Limb (tissue), 2 donors: ENCODE measurements at regions not wholly inside any gene's neighbourhood (a gene's known extent, or its start where the extent isn't known, plus 50 kb on each side); places are given as distances from the start of the nearest gene placed in this dataset.

ENCODE experiments used
- DNase-seq, 2 donors: peaks; one replicate each; pipeline ENCODE4 v3.0.0-alpha.2; 2016; ENCODE audit errors: extremely low spot score in 2 of 2

GRCh38 chr9:13603921-13604320, 324.4 kb upstream of the MPDZ start:
- no peak for DNase-seq

GRCh38 chr9:13598738-13599137, 319.2 kb upstream of the MPDZ start:
- DNase-seq = no peak

- DNase-seq = no peak
Observed at GRCh38 chr9:13597427-13597826, 317.9 kb upstream of the MPDZ start.

GRCh38 chr9:13597004-13597403, 317.5 kb upstream of the MPDZ start:
- no peak for DNase-seq

- DNase-seq = no peak
Observed at GRCh38 chr9:13596383-13596970, 317.0 kb upstream of the MPDZ start.

DNA sequence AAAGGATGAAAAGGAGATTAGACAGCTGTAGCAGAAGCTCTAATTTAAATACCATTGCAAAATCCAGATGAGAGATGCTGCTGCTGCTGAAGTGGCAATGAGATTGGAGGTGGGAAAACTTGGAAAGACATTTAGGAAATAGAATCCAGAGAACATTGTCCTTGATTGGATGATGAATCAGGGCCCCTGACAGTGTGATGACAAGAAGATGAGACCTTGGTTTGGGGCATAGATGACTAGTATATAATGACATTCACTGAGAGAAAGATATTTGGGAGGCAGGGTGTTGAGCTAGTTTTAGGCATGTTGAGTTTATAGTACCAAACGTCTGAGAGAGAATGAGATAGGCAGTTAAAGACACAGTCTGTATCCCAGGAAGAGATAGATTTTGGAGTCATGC, 311.5 kb upstream of the MPDZ start:
- DNase-seq = no peak

GRCh38 chr9:13589034-13589737, 309.7 kb upstream of the MPDZ start:
- DNase-seq = no peak

DNA sequence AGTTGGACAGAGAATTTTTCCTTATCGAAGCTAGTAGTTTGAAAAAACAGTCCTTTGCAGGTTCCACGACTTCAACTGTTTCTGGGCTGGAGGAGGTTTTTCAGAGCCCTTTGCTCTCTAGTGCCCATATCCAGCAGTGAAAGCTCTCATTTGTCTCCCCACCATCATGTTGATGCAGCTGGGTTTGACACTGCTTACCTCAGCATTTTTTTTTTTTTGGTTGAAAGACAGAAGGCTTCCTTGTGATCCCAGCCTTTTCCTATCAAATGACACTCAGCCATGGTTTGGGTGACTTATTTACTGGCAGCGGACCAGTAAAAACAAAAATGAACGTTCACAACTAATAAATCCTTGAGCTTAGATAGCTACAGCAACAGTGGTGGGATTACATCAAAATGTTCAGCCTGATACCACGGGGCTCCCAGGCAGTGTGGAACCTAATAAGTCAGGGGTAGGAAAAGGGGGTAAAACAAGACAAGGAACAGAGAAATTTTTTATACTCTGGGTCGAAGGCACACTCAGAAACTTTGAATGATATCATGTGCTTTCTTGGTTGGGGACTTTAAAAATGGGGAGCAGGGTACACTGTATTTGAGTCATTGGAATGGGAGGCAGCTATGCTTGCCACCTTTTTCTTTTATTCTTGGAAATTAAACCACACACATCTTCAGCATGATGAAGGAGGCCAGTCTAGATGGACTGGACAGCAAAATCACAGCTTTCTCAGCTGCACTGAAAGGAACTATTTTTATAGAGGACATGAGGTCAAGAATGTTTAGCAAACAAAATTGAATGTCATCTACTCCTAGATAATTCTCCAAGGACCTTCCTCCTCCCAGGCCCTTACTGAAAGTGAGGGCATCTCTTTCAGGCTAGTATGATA, 308.9 kb upstream of the MPDZ start:
- DNase-seq = peak in 1 of 2 donors; percentile 38

- peak in 1 of 2 donors; percentile 70 for DNase-seq
Observed at GRCh38 chr9:13587571-13587970, 308.1 kb upstream of the MPDZ start.

DNA sequence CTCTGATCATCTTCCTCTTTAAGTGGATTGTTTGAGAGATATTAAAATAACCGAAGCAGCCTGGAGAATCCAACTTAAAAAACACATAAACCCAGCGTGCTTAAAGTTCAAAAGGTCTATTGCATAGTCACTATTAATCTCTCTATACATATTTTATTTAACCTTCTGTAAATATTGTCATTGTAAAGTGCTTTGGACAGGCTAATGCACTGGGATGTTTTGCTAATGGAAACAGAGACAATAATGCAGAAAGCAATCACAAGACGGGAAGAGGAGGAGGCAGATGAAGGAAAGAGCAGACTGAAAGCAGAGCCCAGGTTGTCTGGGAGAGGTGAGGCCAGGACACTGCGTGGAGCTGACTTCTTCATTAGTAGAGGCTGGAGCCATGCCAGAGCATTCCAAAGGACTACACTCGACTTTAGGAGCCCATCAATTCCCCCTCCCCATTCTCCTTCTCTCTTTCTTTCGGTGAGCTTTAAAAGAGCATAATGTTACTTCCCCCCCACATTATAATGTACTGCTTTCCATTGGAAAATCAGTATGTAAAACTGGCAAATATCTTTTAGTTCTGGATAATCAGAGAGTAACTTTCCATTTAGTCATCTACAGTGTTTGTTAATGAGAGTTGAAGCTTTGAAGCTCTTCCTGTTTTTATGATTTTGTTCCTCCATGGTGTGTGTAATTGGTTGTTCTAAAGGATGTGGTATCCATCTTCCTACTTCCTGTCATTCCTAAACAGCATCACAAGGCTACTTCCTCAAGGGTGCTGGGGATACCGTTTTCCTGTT, 307.3 kb upstream of the MPDZ start:
- DNase-seq = no peak

DNA sequence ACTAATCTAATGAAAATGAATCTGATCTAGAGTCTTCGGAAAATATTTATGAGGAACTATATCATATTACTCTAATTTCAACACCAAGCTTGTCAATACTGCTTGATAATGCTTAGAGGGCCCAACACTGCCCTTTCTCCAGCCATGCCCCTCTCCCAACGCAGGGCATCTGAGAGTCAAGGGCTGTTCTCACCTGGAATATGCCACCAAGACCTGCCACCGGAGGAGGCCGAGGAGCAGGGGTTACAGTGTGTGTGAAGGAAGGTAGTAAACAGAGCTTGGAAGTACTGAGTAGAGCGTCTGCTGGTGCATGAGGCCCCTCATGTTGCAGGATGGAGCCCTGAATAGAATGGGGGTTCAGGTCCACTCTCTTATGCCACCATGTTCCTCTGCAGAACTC, 301.3 kb upstream of the MPDZ start:
- DNase-seq = no peak

DNA sequence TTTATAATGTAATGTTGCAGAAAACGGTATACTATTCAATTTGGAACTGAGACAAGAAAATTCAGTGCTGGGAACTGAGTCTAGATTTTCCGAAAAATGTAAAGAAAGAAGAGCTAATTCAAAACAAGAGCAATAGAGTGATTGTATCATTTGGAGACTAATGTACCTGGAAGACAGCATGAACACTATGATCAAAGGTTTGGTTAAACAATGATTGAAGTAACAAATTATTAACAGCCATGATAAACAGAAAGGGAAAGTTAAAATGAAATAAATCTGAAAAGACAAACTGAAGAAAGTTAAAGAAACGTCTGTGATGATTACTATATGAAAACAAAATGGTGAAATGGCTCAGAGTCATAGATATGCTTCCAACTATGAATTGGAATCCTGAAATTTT, 300.6 kb upstream of the MPDZ start:
- no peak for DNase-seq

DNA sequence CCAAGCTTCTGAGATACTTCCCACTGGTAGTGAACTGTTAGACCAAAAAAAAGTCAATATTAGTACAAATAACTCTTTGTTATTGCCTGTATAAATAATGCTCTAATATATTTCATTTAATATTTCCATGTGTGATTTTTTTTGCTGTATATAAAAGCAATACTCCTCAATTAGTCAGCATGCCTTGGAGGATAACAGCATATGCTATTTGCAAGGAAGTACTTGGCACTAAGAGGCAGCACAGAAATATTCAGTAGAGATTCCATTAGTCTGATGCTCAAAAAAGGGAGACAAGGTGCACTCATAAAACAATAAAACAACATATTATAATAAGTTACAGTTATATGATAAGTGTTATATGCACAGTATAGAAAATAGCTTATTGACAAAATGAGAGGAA, 296.6 kb upstream of the MPDZ start:
- no peak for DNase-seq

GRCh38 chr9:13575558-13575957, 296.1 kb upstream of the MPDZ start:
- DNase-seq = no peak

DNA sequence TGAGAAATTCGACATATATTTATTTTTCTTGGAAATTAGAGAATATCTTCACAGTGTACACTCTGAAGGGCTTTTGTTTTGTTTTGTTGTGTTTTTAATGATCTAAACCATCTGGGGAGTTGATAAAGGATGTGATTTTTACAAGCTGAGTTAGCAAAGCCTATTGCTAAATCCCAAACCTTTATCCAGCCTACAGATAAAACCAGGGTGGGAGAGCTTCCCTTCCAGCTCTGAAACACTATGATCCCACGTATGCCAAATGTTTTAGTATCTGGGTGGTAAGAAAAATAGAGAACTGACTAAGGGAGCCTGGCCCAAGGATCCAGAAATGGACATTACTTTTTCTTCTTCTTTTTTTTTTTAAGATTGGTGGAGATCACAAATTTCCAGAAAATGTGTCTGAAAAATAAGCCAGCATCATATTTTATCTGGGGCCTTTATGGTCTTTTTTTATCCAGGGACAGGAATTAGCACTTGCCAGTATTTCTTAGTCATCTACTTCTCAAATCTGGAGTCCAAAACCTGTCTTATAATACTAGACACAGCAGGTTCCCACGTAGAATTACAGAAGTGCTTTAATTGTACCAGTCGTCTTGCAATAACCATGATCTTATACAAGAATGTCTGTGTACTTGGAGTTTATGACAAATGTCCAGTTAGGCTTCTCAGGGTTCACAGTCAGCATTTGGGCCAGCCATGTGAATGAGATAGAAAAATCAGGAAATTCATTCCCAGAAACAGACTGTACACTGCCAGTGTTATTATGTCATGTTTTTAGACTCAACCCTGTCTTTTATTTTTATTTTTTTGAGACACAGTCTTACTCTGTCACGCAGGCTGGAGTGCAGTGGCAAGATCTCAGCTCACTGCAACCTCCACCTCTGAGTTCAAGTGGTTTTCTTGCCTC, 290.8 kb upstream of the MPDZ start:
- DNase-seq = no peak

DNA sequence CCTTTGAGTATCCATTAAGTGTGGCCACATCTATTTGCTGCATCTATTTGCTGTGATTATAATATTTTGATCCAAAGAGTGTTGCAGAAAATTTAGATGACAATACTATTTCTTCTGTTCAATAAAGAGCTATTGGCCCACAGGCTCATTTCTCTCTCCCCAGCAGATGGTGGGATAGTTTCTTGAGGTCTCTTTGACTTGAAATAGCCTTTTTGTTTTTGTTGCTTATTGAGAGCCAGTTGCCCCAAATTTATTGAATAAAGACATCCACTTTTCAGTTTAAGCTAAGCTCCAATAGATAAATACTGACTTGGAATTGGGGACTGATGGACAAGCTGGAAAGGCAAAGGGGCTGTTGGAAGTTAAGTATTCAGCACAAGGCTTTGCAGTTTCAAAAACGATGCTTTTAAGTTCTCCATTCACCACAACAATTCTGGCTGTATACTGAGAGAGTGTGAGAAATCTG, 290.1 kb upstream of the MPDZ start:
- DNase-seq = no peak

- peak; percentile 32 to 55 for DNase-seq
Observed at GRCh38 chr9:13568841-13569601, 289.5 kb upstream of the MPDZ start.

- no peak for DNase-seq
Observed at GRCh38 chr9:13568405-13568804, 288.9 kb upstream of the MPDZ start.

GRCh38 chr9:13567833-13568232, 288.3 kb upstream of the MPDZ start:
- DNase-seq = no peak

- no peak for DNase-seq
Observed at GRCh38 chr9:13557746-13558145, 278.3 kb upstream of the MPDZ start.
